AG20443 (cell line): ENCODE measurements at regions not wholly inside any gene's neighbourhood (a gene's known extent, or its start where the extent isn't known, plus 50 kb on each side); places are given as distances from the start of the nearest gene placed in this dataset.
A peak's percentile ranks its signal among the peaks of the same experiment; 100 is the strongest.
"Not testable (repeated sequence)": the region's sequence is repeated elsewhere in the genome, so short reads cannot be mapped to it uniquely, and the experiment has no call there.

Source experiments
- DNase-seq: peaks from one replicate; pipeline ENCODE4 v3.0.0; 2012; ENCODE audit warnings: low spot score, mixed read lengths

- DNase-seq, result no peak
Observed at GRCh38 chr6:141877275-141877983, 255.3 kb upstream of the GJE1 start.

GRCh38 chr6:141874930-141875602, 257.7 kb upstream of the GJE1 start:
- peak; percentile 35 for DNase-seq

GRCh38 chr6:141869509-141869908, 263.2 kb upstream of the GJE1 start:
- not testable (repeated sequence) for DNase-seq

- DNase-seq, result no peak
Observed at GRCh38 chr6:141867767-141868166, 265.0 kb upstream of the GJE1 start.

- DNase-seq, result no peak
Observed at GRCh38 chr6:141866731-141867497, 265.8 kb upstream of the GJE1 start.

- DNase-seq, result no peak
Observed at GRCh38 chr6:141851063-141851462, 281.7 kb upstream of the GJE1 start.

GRCh38 chr6:141848029-141848890, 284.5 kb upstream of the GJE1 start:
- no peak for DNase-seq

GRCh38 chr6:141846639-141847038, 286.1 kb upstream of the GJE1 start:
- DNase-seq, result no peak

GRCh38 chr6:141843178-141843834, 289.4 kb upstream of the GJE1 start:
- DNase-seq, result no peak

GRCh38 chr6:141833001-141833655, 299.6 kb upstream of the GJE1 start:
- no peak for DNase-seq

- no peak for DNase-seq
Observed at GRCh38 chr6:141830530-141830929, 302.2 kb upstream of the GJE1 start.

GRCh38 chr6:141829566-141830360, 303.0 kb upstream of the GJE1 start:
- DNase-seq, result no peak

GRCh38 chr6:141824350-141824749, 308.4 kb upstream of the GJE1 start:
- no peak for DNase-seq

- DNase-seq, result not testable (repeated sequence)
Observed at GRCh38 chr6:141815039-141815438, 317.7 kb upstream of the GJE1 start.

- DNase-seq, result peak; percentile 14
Observed at GRCh38 chr6:141809901-141810300, 322.8 kb upstream of the GJE1 start.

GRCh38 chr6:141808662-141809061, 324.1 kb upstream of the GJE1 start:
- DNase-seq, result no peak

- DNase-seq, result not testable (repeated sequence)
Observed at GRCh38 chr6:141800973-141801372, 331.8 kb upstream of the GJE1 start.

GRCh38 chr6:141790921-141791320, 341.8 kb upstream of the GJE1 start:
- no peak for DNase-seq

- no peak for DNase-seq
Observed at GRCh38 chr6:141788096-141788495, 344.6 kb upstream of the GJE1 start.

- no peak for DNase-seq
Observed at GRCh38 chr6:141783585-141783984, 349.1 kb upstream of the GJE1 start.
